ENCODE measurements at regions not wholly inside any gene's neighbourhood (a gene's known extent, or its start where the extent isn't known, plus 50 kb on each side); places are given as distances from the start of the nearest gene placed in this dataset.

DNA sequence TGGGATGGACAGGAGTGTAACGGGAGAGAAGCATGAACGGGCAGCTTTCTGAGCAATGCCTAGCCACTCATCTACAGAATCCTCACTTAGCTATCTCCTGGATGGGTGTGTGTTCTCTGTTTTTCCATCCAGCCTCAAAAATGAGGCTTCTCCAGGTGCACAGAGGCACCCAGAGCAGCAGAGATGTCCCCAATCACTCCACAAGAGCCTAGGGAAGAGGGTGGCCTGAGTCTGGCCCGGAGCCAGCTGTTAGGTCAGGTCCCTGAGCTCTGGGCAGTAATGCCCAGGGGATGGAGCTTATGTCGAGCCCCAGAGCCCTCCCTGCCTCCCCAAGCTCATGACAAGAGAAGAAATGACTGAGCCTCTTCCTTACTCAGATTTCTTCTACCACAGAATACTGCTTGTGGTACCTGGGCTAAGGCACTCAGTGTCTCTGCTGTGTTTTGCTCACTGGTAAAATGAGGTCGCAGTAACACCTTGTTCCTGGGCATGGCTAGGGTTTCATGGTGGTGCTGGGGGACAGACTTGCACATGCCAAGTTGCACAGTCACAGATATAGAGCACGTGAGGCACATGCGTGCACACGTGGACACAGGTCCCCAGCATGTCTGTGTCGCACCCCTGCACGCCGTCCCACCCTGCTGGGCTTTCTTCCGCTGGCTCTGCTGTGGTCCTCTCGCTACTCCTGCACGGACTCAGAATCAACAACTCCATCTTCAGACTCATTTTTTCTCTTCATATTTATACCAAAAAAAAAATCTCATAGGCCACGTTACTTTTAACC, 86.6 kb upstream of the SOX1 start:
- H3K27ac ChIP-seq = no peak overlapping the region
- TF ChIP-seq, protein P1, sequence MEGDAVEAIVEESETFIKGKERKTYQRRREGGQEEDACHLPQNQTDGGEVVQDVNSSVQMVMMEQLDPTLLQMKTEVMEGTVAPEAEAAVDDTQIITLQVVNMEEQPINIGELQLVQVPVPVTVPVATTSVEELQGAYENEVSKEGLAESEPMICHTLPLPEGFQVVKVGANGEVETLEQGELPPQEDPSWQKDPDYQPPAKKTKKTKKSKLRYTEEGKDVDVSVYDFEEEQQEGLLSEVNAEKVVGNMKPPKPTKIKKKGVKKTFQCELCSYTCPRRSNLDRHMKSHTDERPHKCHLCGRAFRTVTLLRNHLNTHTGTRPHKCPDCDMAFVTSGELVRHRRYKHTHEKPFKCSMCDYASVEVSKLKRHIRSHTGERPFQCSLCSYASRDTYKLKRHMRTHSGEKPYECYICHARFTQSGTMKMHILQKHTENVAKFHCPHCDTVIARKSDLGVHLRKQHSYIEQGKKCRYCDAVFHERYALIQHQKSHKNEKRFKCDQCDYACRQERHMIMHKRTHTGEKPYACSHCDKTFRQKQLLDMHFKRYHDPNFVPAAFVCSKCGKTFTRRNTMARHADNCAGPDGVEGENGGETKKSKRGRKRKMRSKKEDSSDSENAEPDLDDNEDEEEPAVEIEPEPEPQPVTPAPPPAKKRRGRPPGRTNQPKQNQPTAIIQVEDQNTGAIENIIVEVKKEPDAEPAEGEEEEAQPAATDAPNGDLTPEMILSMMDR (conservative IDR thresholded peaks at IDR 0.05) = no peak
- no peak for TF ChIP-seq ZFX (IDR thresholded peaks at IDR 0.05)

DNA sequence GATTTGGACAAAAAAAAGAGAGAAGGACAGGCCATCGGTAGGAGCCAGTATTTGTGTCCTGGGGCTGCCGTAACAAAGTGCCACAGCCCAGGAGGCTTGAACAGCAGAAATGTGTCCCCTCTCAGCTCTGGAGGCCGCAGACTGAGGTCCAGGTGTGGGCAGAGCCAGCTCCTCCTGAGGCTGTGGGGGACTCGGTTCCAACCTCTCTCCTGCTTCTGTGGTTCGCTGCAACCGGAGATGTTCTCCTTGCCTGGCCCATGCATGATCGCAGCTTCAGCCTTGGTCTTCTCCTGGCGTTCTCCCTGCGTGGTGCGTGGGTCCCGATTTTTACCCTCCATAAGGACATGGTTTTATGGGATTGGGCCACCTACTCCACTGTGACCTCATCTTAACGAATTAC, 85.9 kb upstream of the SOX1 start:
- no peak overlapping the region for H3K27ac ChIP-seq
- TF ChIP-seq, protein P1 (conservative IDR thresholded peaks at IDR 0.05) = no peak
- no peak for TF ChIP-seq ZFX (IDR thresholded peaks at IDR 0.05)

DNA sequence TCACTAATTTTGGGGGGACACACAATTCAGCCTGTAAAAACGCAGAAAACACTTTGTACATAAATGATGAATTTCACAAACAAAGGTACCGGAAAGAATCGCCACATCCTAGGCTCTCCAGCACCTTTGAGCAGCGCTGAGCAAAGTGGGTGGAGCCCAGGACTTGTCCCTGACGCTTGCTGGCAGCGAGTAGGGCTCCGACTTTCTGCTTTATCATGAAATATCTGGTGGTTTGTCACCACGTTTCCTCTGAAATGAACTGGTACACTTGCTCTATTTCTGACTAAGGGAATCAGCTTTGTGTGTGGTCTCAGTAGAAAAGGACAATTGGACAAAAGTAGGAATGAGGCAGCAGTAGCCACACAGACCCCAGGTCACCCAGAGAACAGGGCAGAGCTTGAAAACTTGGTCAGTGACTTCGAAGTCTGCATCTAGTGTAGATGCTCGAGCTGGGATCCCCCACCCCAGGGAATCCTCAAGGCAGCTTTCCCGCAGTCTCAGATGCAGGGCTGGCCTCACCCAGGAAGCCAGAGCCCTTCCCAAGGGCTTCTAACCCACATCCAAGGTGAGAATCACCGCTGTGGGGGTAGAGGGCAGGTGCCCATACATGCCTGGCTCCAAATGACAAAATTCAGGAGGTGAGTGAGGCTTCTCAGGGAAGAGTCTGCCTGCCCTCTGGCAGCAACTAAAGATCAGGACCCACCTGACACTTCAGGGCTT, 85.3 kb upstream of the SOX1 start:
- H3K27ac ChIP-seq = no peak overlapping the region
- no peak for TF ChIP-seq ZFX (IDR thresholded peaks at IDR 0.05)
- TF ChIP-seq, protein P1 (conservative IDR thresholded peaks at IDR 0.05) = no peak

DNA sequence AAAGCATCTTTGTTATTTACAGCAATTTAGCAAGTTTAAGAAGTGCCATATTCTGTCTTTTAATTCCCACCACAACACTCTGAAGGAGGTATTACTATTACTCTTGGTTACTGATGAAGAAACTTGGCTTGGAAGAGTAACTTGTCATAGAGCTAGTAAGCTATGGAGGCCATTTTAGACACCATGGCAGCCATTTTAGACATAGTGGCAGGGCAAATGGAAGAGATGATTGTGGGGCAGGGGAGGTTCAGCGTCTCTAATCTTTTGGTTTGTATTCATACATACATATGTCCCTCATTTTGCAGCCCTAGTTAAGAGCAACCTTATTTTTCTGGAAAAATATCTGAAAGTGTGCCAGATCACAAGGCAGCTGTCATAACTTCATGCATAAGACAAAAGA, 82.6 kb upstream of the SOX1 start:
- TF ChIP-seq, protein P1 (conservative IDR thresholded peaks at IDR 0.05) = no peak
- TF ChIP-seq ZFX (IDR thresholded peaks at IDR 0.05) = no peak

DNA sequence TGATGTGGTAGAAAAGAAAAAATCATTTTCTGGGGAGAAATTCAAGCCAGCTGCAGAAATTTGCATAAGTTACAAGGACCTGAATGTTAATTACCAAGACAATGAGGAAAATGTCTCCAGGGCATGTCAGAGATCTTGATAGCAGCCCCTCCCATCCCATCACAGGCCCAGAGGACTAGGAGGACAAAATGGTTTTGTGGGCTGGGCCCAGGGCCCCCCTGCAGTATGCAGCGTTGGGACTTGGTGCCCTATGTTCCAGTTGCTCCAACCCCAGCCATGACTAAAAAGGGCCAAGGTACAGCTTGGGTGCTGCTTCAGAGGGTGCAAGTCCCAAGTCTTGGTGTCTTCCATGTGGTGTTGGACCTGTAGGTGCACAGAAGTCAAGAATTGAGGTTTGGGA, 76.6 kb upstream of the SOX1 start:
- TF ChIP-seq, protein P1 (conservative IDR thresholded peaks at IDR 0.05) = no peak
- no peak for TF ChIP-seq ZFX (IDR thresholded peaks at IDR 0.05)
- H3K27ac ChIP-seq = no peak overlapping the region

More for the DNA sequence above, 82.6 kb upstream of the SOX1 start:
- H3K27ac ChIP-seq = no peak overlapping the region

DNA sequence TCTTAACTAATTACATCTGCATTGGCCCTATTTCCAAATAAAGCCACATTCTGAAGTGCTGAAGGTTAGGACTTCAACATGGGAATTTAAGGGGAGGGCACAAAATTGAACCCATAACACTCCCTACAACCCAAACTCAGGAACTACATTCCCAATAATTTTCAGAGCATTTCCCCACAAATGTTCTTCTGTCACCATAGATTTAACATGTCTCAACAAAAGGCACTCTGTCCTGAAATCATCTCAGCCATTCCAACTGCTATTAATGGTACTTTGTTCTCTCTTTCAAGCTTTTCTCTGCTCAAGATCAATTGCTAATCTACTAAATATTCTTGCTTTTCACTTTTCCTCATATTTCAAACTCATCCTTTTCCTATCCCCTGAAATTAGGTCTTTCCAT, 74.0 kb upstream of the SOX1 start:
- no peak overlapping the region for H3K27ac ChIP-seq
- TF ChIP-seq, protein P1 (conservative IDR thresholded peaks at IDR 0.05) = no peak
- TF ChIP-seq ZFX (IDR thresholded peaks at IDR 0.05) = no peak

DNA sequence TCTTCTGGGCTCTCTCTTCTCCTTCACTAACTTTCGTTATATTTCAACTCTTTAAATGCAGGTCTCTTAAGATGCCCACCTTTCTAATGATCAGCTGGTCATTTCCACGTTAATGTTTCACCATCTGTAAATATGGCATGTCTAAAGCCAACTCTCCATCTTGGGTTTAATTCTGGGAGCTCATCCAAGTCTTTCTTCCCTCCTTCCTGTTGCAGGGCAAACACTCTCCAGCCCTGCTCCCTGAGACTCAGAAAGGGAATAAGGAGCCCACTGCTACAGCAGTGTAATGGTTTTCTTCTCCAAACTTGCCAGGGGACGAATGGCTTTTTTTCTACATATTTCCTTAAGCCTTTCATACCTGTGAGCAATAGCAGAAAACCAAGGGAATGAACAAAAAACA, 73.3 kb upstream of the SOX1 start:
- no peak overlapping the region for H3K27ac ChIP-seq
- no peak for TF ChIP-seq ZFX (IDR thresholded peaks at IDR 0.05)
- TF ChIP-seq, protein P1 (conservative IDR thresholded peaks at IDR 0.05) = no peak

All from C4-2B (cell line).